ENCODE measurements at regions not wholly inside any gene's neighbourhood (a gene's known extent, or its start where the extent isn't known, plus 50 kb on each side); places are given as distances from the start of the nearest gene placed in this dataset.

- CTCF ChIA-PET, result interaction anchor here (0.6 to 1.3 kb wide), 4 partner anchors 11 to 526 kb away, joined by 3 to 4 read pairs (median 3); no protein-coding TSS in a partner anchor
These were observed 85.4 kb upstream of the PRSS16 start for GRCh38 chr6:27161946-27162603.

More at GRCh38 chr6:27161946-27162603, 85.4 kb upstream of the PRSS16 start:
- Histone ChIP-seq H3K79me1 (ENCODE audit: low read depth in 1 of 2, low read length in 2 of 2) (no peaks in the 10 kb centered on the region), H3K9me3 (ENCODE audit: control insufficient read depth, insufficient read depth, low read length) (no peaks in the 10 kb centered on the region), H4K8ac (ENCODE audit: low read depth in 2 of 2, low read length in 2 of 2) (no peak overlapping the region), H2BK15ac (ENCODE audit: low read depth, low read length) (no peak overlapping the region), H2AK5ac (ENCODE audit: low read depth, low read length) (no peak overlapping the region), H3K4me2 (ENCODE audit: low read depth, low read length) (no peak overlapping the region), H3K14ac (replicated peaks; ENCODE audit: low read depth, low read length) (no peak overlapping the region), H2BK5ac (ENCODE audit: low read depth, low read length, poor library complexity, severe bottlenecking) (peak overlapping the region; percentile 71), H2AFZ (replicated peaks; ENCODE audit: low read length, poor library complexity) (no peak overlapping the region), H3K27me3 (ENCODE audit: control insufficient read depth, insufficient read depth, low read length) (no peaks in the 10 kb centered on the region), H4K91ac (ENCODE audit: insufficient read depth, low read depth, low read length) (no peak overlapping the region), H3K4me3 (ENCODE audit: insufficient read depth, low read depth, low read length) (no peak overlapping the region), H3K36me3 (ENCODE audit: control insufficient read depth, insufficient read depth, low read length) (no peaks in the 10 kb centered on the region), H2BK120ac (ENCODE audit: low read depth, low read length) (no peak overlapping the region), H3K4ac (ENCODE audit: low read depth, low read length) (no peak overlapping the region), H3K9me1 (ENCODE audit: insufficient read depth, low read length) (no peaks in the 10 kb centered on the region), H3K9ac (ENCODE audit: low read depth, low read length) (no peak overlapping the region), H3K4me1 (ENCODE audit: control insufficient read depth, insufficient read depth, low read length) (peaks cover under 1% of the 10 kb centered on the region; the same call in 1 of the 2 replicates), H4K20me1 (ENCODE audit: insufficient read depth, low read length) (no peaks in the 10 kb centered on the region), H4K5ac (ENCODE audit: low read depth, low read length) (no peak overlapping the region), H2BK20ac (ENCODE audit: low read depth, low read length) (no peak overlapping the region), H3K56ac (ENCODE audit: extremely low read depth, insufficient read depth, low read length) (no peak overlapping the region), H3K18ac (ENCODE audit: low read depth, low read length) (no peak overlapping the region), H3K23ac (ENCODE audit: low read depth, low read length) (no peak overlapping the region), H2AK9ac (replicated peaks; ENCODE audit: low read depth, low read length, poor library complexity) (no peak overlapping the region), H3K27ac (ENCODE audit: insufficient read depth, low read length) (no peak overlapping the region)
- ATAC-seq (ENCODE audit: low read depth) (peak; percentile 70), DNase-seq (peak; percentile 81)
- intact Hi-C loops (cut with micrococcal nuclease), result loop anchor here (1.0 to 10.0 kb wide), 7 partner anchors 75 to 735 kb away; partner anchors contain the start of gene ZNF184
- BruUV-seq (replicated peaks), result no TSS peak
- dilution Hi-C loops (cut with HindIII; ENCODE audit: low sequenced_read_pairs, unreplicated experiment), result no loop called here
- TF ChIP-seq RAD21 (IDR thresholded peaks at IDR 0.05; ENCODE audit: low read length) (peak; percentile 71), CHD1 (IDR thresholded peaks at IDR 0.05; ENCODE audit: low read depth, low read length) (no peak), CEBPB (IDR thresholded peaks at IDR 0.05; ENCODE audit: low read depth, low read length) (peak; percentile 87), FOS (IDR thresholded peaks at IDR 0.05; ENCODE audit: low read depth, low read length) (peak; percentile 80), BHLHE40 (IDR thresholded peaks at IDR 0.05; ENCODE audit: low read depth, low read length) (no peak), SMC3 (IDR thresholded peaks at IDR 0.05; ENCODE audit: low read depth, low read length) (peak; percentile 52), CTCF (conservative IDR thresholded peaks at IDR 0.05; ENCODE audit: low read depth, low read length) (peak; percentile 74), RCOR1 (IDR thresholded peaks at IDR 0.05; ENCODE audit: insufficient replicate concordance, low read length) (no peak)
- TF ChIP-seq, protein P1, sequence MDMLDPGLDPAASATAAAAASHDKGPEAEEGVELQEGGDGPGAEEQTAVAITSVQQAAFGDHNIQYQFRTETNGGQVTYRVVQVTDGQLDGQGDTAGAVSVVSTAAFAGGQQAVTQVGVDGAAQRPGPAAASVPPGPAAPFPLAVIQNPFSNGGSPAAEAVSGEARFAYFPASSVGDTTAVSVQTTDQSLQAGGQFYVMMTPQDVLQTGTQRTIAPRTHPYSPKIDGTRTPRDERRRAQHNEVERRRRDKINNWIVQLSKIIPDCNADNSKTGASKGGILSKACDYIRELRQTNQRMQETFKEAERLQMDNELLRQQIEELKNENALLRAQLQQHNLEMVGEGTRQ (IDR thresholded peaks at IDR 0.05; ENCODE audit: low read depth, low read length), result no peak
- WGBS, 2 experiments (ENCODE audit: extremely low coverage in 2 of 2, insufficient read length in 1 of 2), result no CpG with 5 or more reads among the region's 9 CpGs
- POLR2A ChIA-PET (ENCODE audit: unreplicated experiment), result no interaction called here
- in situ Hi-C loops (cut with MboI; ENCODE audit: low sequenced_read_pairs), result loop anchor here (10.0 kb wide), 1 partner anchor 313 kb away; the partner anchor contains the start of gene ZNF184

Measured in IMR-90 (cell line).